ENCODE measurements at regions not wholly inside any gene's neighbourhood (a gene's known extent, or its start where the extent isn't known, plus 50 kb on each side); places are given as distances from the start of the nearest gene placed in this dataset.
"Not testable (repeated sequence)": the region's sequence is repeated elsewhere in the genome, so short reads cannot be mapped to it uniquely, and the experiment has no call there.

DNA sequence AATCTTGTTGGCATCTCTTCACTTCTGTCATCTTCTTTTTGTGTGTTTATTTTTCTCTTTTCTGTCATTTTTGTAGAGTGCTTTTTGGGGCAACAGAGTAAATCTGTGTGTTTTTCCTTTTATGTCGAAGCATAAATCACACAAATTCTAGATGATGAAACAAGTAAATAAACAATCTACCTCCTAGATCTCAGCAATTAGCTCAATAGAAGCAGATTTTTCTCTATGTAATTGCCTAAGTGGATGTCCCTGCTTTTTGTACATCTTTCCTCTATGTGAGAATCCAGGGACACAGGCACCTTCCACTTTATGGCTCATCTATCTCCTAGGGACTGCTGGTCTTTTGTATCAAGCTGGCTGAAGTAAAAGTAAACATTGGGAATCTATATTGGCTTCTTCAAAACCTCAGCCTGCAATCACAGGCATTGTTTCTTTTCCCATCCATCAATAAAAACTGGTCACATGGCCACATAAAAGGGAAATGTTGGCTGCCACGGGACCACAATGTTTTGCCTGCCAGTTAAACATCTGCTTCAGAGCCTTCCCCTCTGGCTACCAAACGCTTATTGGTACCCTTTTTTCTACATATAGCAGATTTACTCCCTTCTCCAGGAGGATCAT, 323.8 kb downstream of the LMO7 start:
- ATAC-seq = no peak
- intact Hi-C loops (cut with DNase I) = no loop called here
- Histone ChIP-seq H3K27ac (no peak overlapping the region), H3K4me1 (no peaks in the 10 kb centered on the region), H3K36me3 (no peaks in the 10 kb centered on the region), H3K9me3 (no peaks in the 10 kb centered on the region), H3K4me3 (no peak overlapping the region), H3K27me3 (no peaks in the 10 kb centered on the region)
- 69 to 81% methylated on average over 3 of the region's 3 CpGs for WGBS, 2 donors
- DNase-seq = no peak
- TF ChIP-seq, protein P1, sequence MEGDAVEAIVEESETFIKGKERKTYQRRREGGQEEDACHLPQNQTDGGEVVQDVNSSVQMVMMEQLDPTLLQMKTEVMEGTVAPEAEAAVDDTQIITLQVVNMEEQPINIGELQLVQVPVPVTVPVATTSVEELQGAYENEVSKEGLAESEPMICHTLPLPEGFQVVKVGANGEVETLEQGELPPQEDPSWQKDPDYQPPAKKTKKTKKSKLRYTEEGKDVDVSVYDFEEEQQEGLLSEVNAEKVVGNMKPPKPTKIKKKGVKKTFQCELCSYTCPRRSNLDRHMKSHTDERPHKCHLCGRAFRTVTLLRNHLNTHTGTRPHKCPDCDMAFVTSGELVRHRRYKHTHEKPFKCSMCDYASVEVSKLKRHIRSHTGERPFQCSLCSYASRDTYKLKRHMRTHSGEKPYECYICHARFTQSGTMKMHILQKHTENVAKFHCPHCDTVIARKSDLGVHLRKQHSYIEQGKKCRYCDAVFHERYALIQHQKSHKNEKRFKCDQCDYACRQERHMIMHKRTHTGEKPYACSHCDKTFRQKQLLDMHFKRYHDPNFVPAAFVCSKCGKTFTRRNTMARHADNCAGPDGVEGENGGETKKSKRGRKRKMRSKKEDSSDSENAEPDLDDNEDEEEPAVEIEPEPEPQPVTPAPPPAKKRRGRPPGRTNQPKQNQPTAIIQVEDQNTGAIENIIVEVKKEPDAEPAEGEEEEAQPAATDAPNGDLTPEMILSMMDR (IDR thresholded peaks at IDR 0.05) = no peak

DNA sequence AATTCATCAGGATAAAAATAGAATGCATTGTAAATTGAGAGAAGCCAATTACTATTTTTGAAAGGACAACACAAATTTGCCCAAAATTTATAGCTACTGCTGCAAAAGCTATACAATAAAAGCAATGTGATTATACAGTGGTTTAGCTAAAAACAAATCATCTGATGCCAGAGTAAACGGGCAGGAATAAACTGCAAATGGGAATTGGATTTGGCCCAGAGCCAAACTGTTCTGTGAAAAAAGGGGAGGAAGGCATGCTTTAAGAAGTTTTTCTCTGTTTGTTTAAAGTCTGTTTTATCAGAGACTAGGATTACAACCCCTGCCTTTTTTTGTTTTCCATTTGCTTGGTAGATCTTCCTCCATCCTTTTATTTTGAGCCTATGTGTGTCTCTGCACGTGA, 317.5 kb downstream of the LMO7 start:
- H3K4me3 ChIP-seq; H3K27me3 ChIP-seq; H3K27ac ChIP-seq; H3K9me3 ChIP-seq; H3K36me3 ChIP-seq; intact Hi-C loops (cut with DNase I); H3K4me1 ChIP-seq; DNase-seq; ATAC-seq: not testable (repeated sequence)
- WGBS, 2 donors = 48 to 61% methylated on average over 2 of the region's 2 CpGs

DNA sequence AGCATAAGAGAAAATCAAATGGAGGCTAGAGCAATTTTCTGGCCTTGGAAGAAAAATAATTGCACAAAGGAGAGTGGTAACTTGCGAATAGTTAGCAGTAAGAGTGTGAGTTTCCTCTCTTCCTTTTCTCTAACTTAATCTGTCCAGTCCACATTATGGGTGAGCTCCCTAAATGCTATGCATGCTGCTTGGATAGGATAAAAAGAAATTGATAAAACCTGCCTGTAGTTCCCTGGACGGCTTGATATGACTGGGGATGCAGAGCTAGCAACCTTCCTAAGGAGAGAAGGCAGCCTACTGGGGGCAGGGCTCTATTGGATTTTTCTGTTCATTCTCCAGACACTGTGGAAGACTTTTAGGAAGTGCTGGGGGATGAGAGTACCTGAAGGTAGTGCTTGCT, 311.3 kb downstream of the LMO7 start:
- no peaks in the 10 kb centered on the region for H3K36me3 ChIP-seq
- intact Hi-C loops (cut with DNase I) = no loop called here
- DNase-seq = no peak
- WGBS, 2 donors = 84 to 86% methylated on average over 2 of the region's 2 CpGs
- TF ChIP-seq, protein P1 (IDR thresholded peaks at IDR 0.05) = no peak
- peaks cover 0 to 4% (median 0%) of the 10 kb centered on the region in 9 donors for H3K4me1 ChIP-seq
- no peak for ATAC-seq
- no peaks in the 10 kb centered on the region for H3K9me3 ChIP-seq
- H3K27ac ChIP-seq = no peak overlapping the region
- H3K27me3 ChIP-seq = no peaks in the 10 kb centered on the region
- no peak overlapping the region for H3K4me3 ChIP-seq

DNA sequence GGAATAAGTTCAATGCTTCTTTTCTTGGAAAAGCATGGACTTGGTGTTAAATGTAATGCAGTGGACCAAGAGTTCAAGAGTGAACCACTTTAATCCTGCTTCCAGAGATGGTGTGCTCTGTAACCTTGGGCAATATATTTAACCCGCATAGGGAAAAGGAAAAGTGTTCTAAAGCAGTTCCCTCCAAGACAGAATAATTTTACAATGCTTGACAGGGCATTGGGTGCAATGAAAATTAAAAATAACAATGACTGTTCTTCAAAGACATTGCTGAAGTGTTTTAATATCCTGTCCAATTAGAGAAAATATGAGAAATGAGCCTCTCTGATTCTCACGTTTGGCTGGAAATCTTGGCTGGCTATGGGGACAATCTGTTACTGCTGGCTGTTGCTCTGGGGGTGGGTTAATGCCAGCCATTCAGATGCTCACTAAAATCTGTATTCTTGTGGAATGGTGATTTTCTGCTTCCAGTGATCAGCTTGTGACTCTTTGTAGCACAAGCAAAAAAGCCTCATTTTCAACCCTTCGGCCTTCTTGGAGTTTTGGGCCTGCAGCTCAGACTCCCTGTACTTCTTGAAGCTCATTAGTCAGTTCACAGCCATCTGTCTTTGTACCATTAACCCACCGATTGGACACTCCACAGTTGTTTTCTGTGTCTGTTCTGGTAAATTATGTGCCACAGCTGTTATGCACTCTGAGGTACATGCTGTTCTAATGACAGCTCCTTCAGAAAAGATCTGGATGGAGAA, 310.6 kb downstream of the LMO7 start:
- intact Hi-C loops (cut with DNase I) = no loop called here
- WGBS, 2 donors = 67 to 75% methylated on average over 4 of the region's 4 CpGs
- Histone ChIP-seq H3K4me3 (no peak overlapping the region), H3K9me3 (no peaks in the 10 kb centered on the region), H3K36me3 (no peaks in the 10 kb centered on the region), H3K4me1 (peaks cover 0 to 4% (median 0%) of the 10 kb centered on the region in 9 donors), H3K27ac (no peak overlapping the region), H3K27me3 (no peaks in the 10 kb centered on the region)
- ATAC-seq = peak in 1 of 8 donors; percentile 88
- TF ChIP-seq, protein P1 (IDR thresholded peaks at IDR 0.05) = no peak
- no peak for DNase-seq
